ENCODE measurements at regions not wholly inside any gene's neighbourhood (a gene's known extent, or its start where the extent isn't known, plus 50 kb on each side); places are given as distances from the start of the nearest gene placed in this dataset.
"Not testable (repeated sequence)": the region's sequence is repeated elsewhere in the genome, so short reads cannot be mapped to it uniquely, and the experiment has no call there.

GRCh38 chr6:12546410-12547002 lies 170.1 kb upstream of the PHACTR1 start:
- DNase-seq (ENCODE audit: low read depth) = peak; percentile 45

DNA sequence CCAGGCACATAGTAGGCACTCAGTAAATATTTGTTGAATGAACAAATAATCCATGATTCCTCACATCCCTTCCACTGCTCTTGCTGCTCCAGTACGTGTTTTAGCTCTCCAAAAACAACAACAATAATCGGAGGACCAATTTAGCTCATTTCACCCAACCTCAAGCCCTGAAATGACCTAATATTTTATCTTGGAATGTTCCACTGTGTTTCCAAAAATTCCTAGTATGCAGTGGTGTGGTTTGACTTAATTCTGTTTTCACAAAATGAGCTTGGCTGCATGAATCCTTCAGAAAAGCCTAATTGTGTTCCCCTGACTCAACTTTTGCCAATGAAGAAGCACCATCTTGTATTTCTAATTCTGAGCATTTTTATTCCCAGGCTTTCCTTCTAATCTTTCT lies 168.0 kb upstream of the PHACTR1 start:
- DNase-seq (ENCODE audit: low read depth) = peak; percentile 76

GRCh38 chr6:12549445-12549844 lies 167.1 kb upstream of the PHACTR1 start:
- not testable (repeated sequence) for DNase-seq (ENCODE audit: low read depth)

DNA sequence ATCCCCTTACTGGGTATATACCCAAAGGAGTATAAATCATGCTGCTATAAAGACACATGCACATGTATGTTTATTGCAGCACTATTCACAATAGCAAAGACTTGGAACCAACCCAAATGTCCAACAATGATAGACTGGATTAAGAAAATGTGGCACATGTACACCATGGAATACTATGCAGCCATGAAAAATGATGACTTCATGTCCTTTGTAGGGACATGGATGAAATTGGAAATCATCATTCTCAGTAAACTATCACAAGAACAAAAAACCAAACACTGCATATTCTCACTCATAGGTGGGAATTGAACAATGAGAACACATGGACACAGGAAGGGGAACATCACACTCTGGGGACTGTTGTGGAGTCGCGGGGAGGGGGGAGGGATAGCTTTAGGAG lies 161.7 kb upstream of the PHACTR1 start:
- not testable (repeated sequence) for DNase-seq (ENCODE audit: low read depth)

GRCh38 chr6:12555267-12555666 lies 161.3 kb upstream of the PHACTR1 start:
- DNase-seq (ENCODE audit: low read depth) = peak; percentile 54

DNA sequence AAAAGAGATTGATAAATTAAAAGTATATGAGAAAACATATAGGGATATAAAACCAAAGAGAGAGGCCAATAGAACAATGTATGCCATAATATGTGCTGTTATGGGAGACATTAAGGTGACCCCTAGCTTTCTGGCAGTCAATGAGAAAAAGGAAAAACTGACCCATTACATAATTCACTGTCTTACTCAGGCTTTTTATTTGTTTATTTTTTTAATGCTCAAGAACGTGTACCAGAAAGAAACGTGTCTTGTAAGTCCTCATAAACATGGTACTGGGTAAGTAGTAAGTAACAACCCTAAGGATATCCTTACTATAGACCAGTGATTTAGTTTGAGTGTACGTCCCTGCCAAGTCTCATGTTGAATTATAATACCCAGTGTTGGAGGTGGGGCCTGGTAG lies 160.8 kb upstream of the PHACTR1 start:
- no peak for DNase-seq (ENCODE audit: low read depth)

DNA sequence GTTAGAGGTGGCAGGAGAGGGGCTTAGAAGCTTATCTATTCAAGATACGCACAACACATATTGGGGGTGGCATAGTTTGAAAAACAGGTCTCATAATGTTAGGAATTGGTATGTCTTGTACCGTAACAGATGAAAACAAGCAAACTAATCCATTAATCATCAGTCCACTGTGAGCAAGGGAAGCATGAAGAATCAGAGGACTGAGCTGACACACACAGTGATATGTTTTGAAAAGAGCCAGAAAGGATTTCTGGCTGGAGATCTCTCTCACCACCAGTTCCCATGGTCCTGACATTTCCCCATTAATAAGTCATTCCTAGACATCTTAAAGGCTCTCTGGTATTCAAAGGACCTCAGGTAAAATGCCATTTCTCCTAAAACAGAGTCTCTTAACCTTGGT lies 158.8 kb upstream of the PHACTR1 start:
- DNase-seq (ENCODE audit: low read depth) = no peak

- DNase-seq (ENCODE audit: low read depth) = no peak
Measured at GRCh38 chr6:12560315-12560714, 156.3 kb upstream of the PHACTR1 start.

DNA sequence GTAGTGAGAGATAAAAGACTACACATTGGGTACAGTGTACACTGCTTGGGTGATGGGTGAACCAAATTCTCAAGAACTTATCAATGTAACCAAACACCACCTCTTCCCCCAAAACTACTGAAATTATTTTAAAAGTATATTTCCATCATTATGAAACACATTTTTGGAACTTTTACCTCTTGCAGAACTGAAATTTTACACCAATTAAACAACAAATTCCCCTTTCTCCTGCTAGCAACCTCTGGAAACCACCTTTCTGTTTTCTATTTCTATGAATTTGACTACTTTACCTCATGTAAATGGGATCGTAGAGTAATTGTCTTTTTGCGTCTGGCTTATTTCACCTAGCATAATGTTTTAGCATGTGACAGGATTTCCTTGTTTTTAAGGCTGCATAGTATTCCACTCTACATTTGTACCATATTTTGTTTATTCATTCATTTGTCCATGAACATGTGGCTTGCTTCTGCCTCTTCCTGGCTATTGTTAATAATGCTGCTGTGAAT lies 149.9 kb upstream of the PHACTR1 start:
- no peak for DNase-seq (ENCODE audit: low read depth)

DNA sequence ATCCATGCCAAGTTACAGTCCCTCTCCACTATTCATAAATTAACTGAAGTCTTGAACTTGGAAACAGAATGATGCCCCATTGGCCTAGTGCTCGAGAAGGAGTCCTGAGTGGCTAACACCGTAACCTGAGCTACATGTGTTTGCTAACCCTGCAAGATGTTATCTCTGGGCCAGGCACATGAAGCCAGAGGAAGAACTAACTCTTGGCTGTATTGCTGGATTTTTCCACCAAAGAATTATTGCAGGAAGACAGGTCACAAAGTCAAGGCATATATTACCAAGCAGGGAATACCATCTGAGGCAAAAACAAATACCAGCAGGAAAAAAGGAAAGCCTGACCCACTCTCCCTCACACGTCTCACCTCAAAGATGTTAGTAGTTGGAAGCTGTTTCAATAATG lies 148.9 kb upstream of the PHACTR1 start:
- DNase-seq (ENCODE audit: low read depth) = no peak

GRCh38 chr6:12569646-12570045 lies 146.9 kb upstream of the PHACTR1 start:
- DNase-seq (ENCODE audit: low read depth) = no peak

- DNase-seq (ENCODE audit: low read depth) = peak; percentile 41
Measured at GRCh38 chr6:12570461-12571030, 146.0 kb upstream of the PHACTR1 start.

DNA sequence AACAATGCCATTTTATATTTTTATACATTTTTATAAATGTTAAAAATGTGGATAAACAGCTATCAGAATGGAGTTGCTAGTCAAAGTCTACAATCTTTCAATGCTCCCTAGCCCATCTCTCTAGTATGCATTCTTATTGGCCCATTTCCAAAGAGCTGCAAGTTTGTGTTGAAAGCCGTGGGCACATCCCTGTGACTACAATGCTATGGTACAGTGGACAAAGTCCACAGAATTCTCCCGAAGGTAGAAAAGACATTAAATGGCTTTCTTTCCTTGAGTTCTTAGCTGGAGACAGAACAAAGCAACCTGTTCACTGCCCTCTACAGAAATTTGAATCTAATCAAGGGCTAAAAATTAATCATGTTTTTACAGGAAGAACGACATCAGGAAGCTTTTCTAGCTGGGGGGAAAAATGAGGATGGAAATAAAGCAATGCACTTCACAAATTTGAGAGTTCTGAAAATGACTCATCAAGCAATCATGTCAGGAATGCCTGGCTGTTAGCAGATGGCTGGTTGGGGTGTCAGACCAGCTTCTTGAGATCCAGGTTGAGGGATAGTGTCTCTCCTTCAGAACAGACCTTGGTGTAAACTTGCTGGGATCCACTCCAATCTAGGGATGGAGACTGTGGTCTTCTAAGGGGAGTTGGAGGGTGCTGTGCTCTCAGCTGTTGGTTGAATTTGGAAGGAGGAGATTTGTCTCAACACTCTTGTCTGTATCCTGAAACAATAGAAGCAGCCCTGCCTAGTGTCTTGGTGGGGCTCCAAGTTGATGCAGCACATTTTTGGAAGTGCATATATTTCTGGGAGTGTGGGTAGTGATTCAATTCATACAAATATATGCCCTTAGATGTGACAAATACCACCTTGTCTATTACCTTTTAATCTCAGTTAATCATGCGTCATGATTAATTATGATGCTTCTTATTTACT lies 143.4 kb upstream of the PHACTR1 start:
- DNase-seq (ENCODE audit: low read depth) = peak; percentile 49

GRCh38 chr6:12575961-12576360 lies 140.6 kb upstream of the PHACTR1 start:
- no peak for DNase-seq (ENCODE audit: low read depth)

DNA sequence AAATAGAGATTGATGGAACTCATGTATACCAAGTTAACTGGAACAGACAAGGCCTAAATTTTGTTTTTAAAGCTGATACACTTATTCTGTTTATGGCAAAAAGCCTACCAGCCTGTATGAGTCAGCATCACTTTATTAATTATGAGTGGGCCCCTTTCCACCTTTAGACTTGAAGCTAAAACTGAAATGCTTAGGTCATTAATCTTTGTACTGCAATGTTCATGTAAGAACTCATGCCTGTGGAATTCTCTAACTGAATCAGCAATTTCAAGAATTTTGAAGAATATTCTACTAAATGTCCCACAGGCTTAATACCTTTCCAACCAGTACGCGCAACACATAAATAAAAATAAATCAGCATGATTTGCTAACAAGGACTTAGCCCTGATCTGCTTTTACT lies 140.2 kb upstream of the PHACTR1 start:
- peak; percentile 61 for DNase-seq (ENCODE audit: low read depth)

GRCh38 chr6:12577124-12577850 lies 139.3 kb upstream of the PHACTR1 start:
- peak; percentile 4 for DNase-seq (ENCODE audit: low read depth)

- no peak for DNase-seq (ENCODE audit: low read depth)
Measured at GRCh38 chr6:12578097-12578496, 138.5 kb upstream of the PHACTR1 start.

DNA sequence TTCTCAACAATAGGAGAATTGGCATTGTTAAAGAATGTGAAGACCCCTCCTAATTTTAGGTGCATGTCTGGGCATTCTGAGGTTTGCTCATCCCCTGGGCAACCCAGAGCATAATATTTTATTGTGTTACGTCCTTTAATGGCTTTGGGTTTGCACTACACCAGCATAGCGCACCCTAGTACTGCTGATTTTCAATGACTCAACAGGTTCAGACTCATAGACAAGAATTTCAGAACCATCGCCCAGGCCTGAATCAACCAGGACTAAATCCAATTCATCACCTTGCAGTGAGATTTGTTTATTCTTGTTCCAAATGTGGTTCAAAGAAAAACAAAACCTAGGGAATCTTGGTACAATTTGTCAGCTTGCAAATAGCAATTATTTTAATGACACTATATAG lies 137.8 kb upstream of the PHACTR1 start:
- no peak for DNase-seq (ENCODE audit: low read depth)

DNA sequence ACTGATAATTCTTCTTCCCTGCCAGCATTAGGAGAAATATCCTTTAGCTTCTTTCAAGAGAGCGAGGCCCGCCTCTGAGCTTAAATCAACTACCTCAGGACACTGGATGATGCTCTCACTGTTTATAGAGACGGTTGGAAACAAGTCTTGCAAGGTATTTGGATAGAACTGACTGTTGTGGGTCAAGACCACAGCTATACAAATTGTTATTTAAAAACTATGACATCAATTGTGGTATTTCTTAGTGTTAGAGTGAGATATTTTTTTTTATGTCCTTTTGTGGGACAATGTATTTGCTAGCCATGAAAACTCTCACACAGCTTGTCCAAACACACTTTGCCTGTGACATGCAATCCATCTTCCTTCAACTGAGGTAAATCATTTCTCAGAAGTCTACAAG lies 136.3 kb upstream of the PHACTR1 start:
- DNase-seq (ENCODE audit: low read depth) = no peak

DNA sequence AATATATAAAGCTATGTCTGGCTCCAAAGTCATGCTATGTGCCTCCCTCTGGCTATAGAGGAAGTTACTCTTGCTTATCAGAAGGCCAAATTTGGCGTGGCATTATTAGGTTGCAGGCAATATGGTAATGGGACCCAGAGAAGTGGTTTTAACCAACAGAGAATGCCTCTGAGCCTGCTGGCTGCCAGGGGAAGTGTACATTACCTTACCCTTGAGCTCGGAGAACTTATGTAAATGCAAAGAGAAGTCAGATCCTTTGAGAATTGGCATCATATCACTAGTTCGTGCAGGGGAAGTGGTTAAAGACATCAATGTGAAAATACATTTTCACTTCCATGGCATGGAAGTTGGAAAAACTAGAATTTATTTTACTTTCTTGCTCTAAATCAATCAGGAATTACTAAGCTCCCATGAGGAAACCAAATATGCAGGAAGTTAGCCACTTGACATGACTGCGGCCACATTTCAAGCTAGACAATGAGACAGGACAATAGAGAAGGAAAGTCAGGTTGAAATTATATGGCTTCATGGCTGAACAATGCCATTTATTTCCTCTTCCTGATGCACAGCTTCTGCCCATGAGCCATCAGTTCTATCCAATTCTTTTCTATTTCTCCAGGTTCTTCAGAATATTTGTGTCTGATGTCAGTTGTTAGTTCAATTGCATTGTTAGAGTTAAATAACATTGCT lies 134.0 kb upstream of the PHACTR1 start:
- DNase-seq (ENCODE audit: low read depth) = no peak

DNA sequence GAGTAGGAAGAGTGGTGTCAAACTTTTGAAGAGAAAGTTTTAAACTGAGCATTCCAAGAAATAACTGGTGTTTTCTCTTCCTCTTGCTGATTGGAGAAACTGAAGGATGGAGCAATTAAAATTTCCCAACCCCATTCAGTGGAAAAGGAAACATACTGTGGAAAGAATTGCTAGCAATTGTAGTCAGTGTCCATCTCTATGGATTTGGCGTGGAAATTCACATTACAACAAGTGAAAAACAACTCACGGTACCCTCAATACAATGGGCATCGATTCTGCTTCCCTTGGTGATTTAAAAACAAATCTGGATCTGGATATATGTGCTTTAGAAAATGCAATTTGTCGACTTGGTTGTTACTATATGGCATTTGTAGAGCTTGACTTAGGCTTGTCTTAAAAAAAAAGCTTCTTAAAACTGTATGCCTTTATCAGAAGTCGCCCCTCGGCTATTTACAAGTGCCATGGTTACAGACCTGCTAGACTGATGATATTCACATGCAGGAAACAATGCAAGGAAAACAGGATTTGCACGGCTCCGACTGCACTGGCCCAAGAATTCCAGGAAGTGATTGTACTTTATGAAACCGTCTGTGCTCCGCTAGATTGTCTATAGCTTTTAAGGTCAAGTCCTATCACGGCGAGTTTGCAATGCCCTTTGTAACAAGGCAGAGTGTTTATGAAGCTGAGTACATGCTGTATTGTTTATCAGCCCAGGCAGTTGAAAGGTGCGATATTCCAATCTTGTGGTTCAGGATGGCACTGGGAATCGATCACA lies 131.7 kb upstream of the PHACTR1 start:
- DNase-seq (ENCODE audit: low read depth) = no peak
